HEK293 (cell line): ENCODE measurements at regions not wholly inside any gene's neighbourhood (a gene's known extent, or its start where the extent isn't known, plus 50 kb on each side); places are given as distances from the start of the nearest gene placed in this dataset.

Source experiments
- CTCF ChIP-seq: fragments of 450-650 bp; formaldehyde crosslinking; IDR thresholded peaks from 2 replicates; pipeline ENCODE4 v1.5.1; 2016; ENCODE audit warnings: missing biosample characterization, missing genetic modification characterization
- ZNF623 ChIP-seq: fragments of 450-650 bp; formaldehyde crosslinking; IDR thresholded peaks from 2 replicates; pipeline ENCODE4 v1.5.1; 2016; ENCODE audit warnings: missing biosample characterization, missing genetic modification characterization

GRCh38 chr12:93972411-93973208 is 175.8 kb upstream of the PLXNC1 start:
- no peak for TF ChIP-seq CTCF (tag by site-specific recombination)
- no peak for TF ChIP-seq ZNF623 (tag by site-specific recombination)
